Left ventricle myocardium inferior (tissue), 1 donor: ENCODE measurements at regions not wholly inside any gene's neighbourhood (a gene's known extent, or its start where the extent isn't known, plus 50 kb on each side); places are given as distances from the start of the nearest gene placed in this dataset.

Source experiments
- DNase-seq: peaks from one replicate; pipeline ENCODE4 v3.0.0-alpha.2; 2020
- H3K27ac ChIP-seq: fragments of 200-600 bp; replicated peaks from 2 replicates; pipeline ENCODE4 v1.8.0; 2021
- H3K27me3 ChIP-seq: fragments of 200-600 bp; 2 replicates; pipeline ENCODE4 v1.8.0; 2021; ENCODE audit warnings: low read depth
- H3K36me3 ChIP-seq: fragments of 200-600 bp; 2 replicates; pipeline ENCODE4 v1.8.0; 2021
- H3K4me1 ChIP-seq: fragments of 200-600 bp; 2 replicates; pipeline ENCODE4 v1.8.0; 2021
- H3K4me3 ChIP-seq: fragments of 200-600 bp; 2 replicates; pipeline ENCODE4 v1.8.0; 2021; ENCODE audit warnings: mild to moderate bottlenecking, moderate library complexity
- H3K9me3 ChIP-seq: fragments of 200-600 bp; replicated peaks from 2 replicates; pipeline ENCODE4 v1.8.0; 2021
- CTCF ChIP-seq: fragments of 200-600 bp; IDR thresholded peaks from 2 replicates; pipeline ENCODE4 v1.8.0; 2021; ENCODE audit warnings: antibody characterized with exemption, mild to moderate bottlenecking, borderline replicate concordance
- intact Hi-C: fragments of 100-400 bp; cut with micrococcal nuclease; formaldehyde crosslinking; loops from one replicate; pipeline ENCODE4 v1.11.0; 2022
- donor health status: DM: no; HTN: yes; CAD: no; lungs with severe emphysema.

GRCh38 chr4:155529272-155529671 is 137.4 kb upstream of the GUCY1A1 start:
- Histone ChIP-seq H3K4me1 (peaks cover 31% of the 10 kb centered on the region), H3K27me3 (no peaks in the 10 kb centered on the region), H3K4me3 (no peak overlapping the region), H3K27ac (peak overlapping the region; percentile 16), H3K9me3 (no peaks in the 10 kb centered on the region), H3K36me3 (no peaks in the 10 kb centered on the region)
- no peak for TF ChIP-seq CTCF
- intact Hi-C loops: no loop called here
- DNase-seq: no peak

- no peak for TF ChIP-seq CTCF
- H3K36me3 ChIP-seq: no peaks in the 10 kb centered on the region
- intact Hi-C loops: no loop called here
- H3K4me3 ChIP-seq: peak overlapping the region; percentile 46
- DNase-seq: no peak
- peak overlapping the region; percentile 84 for H3K27ac ChIP-seq
- H3K4me1 ChIP-seq: peaks cover 40% of the 10 kb centered on the region
- no peaks in the 10 kb centered on the region for H3K27me3 ChIP-seq
- H3K9me3 ChIP-seq: peaks cover 5% of the 10 kb centered on the region
Measured at GRCh38 chr4:155526452-155527169, 140.0 kb upstream of the GUCY1A1 start.

GRCh38 chr4:155524926-155525455 is 141.7 kb upstream of the GUCY1A1 start:
- Histone ChIP-seq H3K36me3 (no peaks in the 10 kb centered on the region), H3K4me1 (peaks cover 29% of the 10 kb centered on the region), H3K4me3 (no peak overlapping the region), H3K9me3 (peaks cover 13% of the 10 kb centered on the region), H3K27ac (peak overlapping the region; percentile 84), H3K27me3 (no peaks in the 10 kb centered on the region)
- TF ChIP-seq CTCF: no peak
- DNase-seq: no peak
- intact Hi-C loops: no loop called here

- Histone ChIP-seq H3K4me1 (peaks cover 29% of the 10 kb centered on the region), H3K36me3 (no peaks in the 10 kb centered on the region), H3K27me3 (no peaks in the 10 kb centered on the region), H3K27ac (peak overlapping the region; percentile 52), H3K9me3 (peaks cover 13% of the 10 kb centered on the region), H3K4me3 (no peak overlapping the region)
- no peak for TF ChIP-seq CTCF
- intact Hi-C loops: no loop called here
- no peak for DNase-seq
Measured at GRCh38 chr4:155523358-155523757, 143.3 kb upstream of the GUCY1A1 start.

GRCh38 chr4:155522201-155522600 is 144.4 kb upstream of the GUCY1A1 start:
- no peaks in the 10 kb centered on the region for H3K27me3 ChIP-seq
- TF ChIP-seq CTCF: no peak
- H3K9me3 ChIP-seq: peaks cover 13% of the 10 kb centered on the region
- no peaks in the 10 kb centered on the region for H3K36me3 ChIP-seq
- no peak for DNase-seq
- H3K4me1 ChIP-seq: peaks cover 26% of the 10 kb centered on the region
- H3K4me3 ChIP-seq: no peak overlapping the region
- peak overlapping the region; percentile 52 for H3K27ac ChIP-seq
- intact Hi-C loops: no loop called here
